HG03575 (cell line): ENCODE measurements at regions not wholly inside any gene's neighbourhood (a gene's known extent, or its start where the extent isn't known, plus 50 kb on each side); places are given as distances from the start of the nearest gene placed in this dataset.

Experiments used
- ATAC-seq: cut with Tn5 transposase; IDR thresholded peaks from one replicate; pipeline ENCODE4 v1.9.1; 2021; ENCODE audit not compliant: unreplicated experiment, insufficient number of reproducible peaks, low FRiP score; ENCODE audit errors: extremely low read depth

DNA sequence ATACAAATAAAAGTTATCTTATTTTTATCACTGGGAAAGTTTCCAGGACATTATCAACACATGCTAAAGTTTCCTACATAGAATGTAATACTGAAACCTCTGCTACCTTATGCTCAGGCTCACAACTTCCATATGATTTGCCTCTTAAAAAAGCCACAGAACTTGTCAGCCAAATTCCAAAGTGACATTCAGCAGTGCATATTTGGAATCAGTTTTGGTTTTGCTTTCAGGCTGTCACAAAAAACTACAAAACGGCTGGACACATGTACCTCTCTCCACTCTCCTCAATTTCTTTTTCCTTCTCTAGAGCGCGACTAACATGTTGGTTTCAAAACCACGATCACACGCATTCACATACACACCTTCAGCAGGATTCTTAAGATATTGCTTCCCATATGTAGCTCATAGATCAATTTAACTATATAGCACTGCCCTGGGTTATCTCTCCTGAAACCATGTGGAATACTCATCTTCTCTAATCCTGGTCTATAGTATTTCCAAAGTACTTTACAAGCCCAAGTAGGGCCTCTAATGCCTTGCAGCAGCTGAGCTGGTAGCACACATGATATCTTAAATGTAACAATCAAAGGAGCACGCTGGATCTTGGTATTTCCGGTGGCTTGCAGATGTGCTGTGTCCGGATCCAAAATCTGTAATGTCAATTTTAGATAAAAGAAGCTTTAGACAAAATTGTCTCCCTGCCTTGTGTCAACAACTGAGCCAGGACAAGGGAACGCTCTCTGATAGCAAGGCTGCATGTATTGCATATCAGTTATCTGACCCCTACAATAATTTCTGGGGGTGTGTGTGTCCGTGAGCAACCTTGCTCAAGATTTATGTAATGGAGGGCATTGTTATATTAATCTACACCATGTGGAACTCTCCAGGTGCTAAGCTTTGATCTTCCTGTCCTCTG lies 203.2 kb downstream of the DMRT2 start:
- no peak for ATAC-seq

DNA sequence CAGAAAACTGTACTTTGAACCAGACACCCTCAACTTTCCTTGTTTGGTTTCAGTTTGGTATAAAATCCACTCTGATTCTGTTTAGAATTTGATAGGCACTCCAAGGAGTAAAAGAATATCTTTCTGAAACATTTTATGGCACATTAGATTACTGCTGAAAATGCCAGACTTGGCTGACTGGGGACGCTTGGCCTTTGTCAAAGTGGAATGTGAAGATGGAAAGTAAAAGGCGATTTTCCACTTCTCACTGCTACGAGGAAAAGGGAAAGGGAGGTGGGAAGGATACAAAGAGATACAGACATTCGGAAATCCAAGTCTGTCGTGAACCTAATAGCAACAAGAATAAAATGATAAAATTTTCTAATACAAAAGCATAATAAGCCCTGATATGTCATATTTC lies 203.9 kb downstream of the DMRT2 start:
- no peak for ATAC-seq

DNA sequence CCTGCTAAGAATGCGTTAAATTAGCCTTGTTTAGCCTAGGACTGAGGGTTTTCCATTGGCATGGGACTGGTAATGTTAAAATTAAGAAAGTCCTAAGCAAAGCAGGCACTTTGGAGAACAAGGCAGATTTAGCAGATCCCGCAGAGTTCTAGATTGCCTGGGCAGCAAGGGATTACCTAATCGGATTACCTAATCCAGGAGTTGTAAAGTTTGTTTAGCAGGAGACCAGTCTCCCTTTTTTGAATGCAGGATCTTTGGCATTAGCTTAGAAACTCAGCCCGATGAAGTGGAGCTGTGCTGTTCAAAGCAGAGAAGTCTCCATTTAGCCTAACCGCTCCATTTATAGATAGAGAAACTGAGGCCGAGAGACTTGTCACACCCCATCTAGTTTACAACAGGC lies 206.0 kb downstream of the DMRT2 start:
- no peak for ATAC-seq

DNA sequence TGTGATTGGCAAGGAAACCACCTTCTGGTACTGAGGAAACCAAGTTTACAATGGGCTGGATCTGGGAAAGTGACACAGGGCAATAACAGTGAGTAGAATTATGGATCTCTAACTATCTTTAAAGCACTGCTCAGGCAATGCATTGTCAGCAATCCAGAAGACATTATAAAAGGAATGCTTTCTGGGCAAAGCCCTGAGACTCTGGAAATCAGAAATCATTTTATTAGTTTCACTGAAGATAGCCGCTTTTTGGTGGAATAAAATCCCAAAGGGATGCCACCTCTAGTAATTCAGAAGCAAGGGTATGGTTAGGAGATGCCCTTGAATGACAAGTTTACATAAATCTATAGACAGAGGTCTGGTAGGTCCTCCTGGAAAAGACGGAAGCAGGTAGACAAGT lies 211.1 kb downstream of the DMRT2 start:
- no peak for ATAC-seq

DNA sequence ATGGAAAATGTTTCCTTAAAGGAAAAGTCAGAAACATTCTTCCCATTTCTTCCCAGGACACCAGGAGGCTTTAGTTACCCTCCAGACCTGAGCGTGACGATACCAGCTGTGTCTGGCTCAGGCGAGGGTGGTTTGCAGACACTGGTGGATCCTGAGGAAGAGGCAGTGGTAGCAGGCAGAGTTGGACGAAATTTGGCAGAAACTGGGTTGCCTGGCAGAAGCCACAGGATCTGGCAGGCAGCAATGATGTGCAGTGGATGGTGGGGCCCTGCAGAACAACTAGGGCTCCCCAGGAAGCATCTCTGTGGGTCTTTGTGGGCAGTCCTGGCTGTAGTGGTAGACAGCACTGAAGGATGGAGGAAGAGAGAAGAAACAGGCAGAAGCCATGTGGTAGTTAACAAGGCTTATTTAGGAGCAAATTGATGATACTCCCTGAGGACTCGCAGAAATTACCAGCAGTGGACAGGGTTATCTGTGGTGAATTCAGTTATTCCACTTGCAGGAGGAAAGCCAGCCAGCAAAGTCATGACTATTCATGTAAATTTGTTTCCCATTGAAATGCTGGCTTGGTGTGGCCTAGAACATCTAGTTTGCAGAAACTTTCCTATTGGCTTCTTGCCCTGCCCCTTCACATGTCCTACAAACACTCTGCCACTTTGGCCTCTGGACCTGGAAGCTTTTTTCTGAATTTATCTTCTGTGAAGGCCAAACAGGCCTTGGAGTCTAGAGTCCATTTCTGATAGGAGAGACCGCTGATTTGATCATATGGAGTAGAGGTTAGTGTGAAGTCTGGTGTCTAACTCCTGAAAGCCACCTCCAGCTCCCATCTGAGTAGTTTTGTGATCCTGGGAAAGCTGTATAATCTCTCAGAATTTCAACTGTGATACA lies 212.0 kb downstream of the DMRT2 start:
- ATAC-seq = no peak

DNA sequence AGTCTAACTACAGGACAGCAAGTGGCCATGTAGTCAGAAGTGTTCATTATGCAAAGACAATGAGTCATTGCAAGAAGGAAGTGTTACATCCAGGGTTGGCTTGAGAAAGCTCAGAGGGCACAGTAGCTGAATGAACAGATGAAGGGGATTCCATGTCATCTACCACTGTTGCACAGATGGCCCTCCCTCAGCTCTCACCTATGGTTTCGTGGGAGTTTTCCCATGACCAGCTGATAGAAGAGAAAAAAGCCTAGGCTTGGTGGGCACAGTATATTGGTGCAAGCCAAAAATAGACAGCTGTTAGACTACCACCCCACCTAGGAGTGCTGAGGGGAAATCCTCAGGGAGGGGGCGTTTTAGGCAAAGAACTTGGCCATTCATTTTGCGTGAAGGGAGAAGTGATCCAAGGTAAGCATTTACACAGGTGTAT lies 217.0 kb downstream of the DMRT2 start:
- peak; percentile 81 for ATAC-seq

DNA sequence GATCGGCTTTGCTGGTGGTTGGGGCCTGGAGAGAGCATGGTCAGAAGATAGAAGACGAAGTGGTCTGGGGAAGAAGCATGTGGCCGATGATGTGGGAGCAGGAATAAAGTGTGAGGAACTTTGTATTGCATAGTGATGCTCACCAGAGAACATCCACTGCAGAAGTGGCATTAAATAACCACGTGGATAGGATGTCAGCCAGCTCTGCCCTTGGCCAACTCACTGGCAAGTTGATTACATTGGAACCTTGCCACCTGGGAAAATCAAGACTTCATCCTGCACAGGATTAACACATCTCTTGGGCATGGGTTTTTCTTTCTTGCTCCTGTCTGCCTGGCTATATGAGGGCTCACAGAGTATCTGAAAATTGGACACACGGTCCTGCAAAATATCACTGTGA lies 217.4 kb downstream of the DMRT2 start:
- ATAC-seq = no peak

DNA sequence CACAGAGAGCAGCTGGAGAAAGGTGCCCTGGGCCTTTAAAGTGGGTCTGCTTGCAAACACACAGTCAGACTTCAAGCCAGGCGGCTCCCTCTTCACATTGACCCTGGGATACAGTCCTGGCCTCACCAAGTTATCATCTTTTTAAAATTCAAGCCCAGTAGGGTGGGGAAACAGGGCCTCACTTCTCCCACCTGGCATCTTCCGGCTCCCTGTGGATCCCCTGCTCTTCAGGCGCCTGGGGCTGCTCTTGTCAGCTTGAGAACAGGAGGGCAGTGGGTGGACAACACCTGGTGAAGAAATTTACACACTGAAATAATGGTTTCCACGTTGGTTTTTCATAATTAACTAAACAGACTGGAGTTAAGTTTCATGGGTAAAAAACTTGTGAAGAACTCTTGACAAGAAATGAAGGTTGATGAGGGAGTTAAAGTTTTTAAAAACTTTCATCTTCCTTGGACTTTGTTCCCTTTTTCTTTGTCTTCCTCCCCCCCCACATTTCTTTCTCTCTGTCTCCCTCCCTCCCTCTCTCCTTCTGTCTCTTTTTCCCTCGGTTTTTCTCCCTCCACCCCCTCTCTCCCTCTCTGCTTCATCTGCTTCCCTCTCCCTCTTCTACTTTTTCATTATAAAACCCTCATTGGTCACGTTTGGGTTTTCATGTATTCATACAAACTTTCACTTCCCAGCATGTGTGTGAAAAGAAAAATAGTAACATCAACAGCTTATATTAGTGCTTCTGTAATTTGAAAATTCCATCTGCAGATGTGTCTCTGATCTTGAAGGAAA lies 219.6 kb downstream of the DMRT2 start:
- ATAC-seq = no peak

DNA sequence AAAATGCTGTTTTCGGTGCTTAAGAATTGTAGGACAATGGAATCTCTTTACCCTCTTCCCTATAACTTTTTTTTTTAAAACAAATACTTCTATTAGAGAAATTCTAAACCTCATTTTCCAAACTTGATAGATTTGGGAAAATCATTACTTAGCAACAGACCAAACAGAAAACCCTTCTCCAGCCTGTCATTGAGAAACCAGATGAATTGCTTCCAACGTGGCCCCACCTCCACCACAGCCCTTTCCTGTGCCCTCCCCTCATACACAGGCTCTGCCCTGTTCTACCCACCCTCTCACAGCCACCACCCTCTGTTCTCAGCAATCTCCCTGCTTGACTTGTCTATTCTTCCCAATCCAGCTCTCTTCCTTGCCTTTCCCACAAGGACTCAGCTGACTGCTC lies 221.2 kb downstream of the DMRT2 start:
- ATAC-seq = no peak

DNA sequence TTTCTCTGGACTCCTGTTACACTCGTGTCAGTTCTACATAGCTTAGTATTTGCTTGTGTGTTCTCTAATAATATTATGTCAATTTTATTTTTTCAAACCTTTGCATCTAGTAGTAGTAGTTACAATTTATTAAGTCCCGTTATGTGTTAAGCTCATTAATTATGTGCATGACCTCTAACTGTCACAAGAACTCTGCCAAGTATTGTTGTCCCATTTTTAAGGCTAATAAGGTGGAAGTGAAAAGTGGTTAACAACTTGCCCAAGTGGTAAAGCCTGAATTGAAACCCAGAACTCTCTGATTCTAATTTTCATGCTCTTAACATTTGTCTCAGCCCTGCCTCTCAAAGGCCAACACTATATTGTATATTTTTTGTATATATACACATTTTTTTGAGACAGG lies 221.6 kb downstream of the DMRT2 start:
- ATAC-seq = no peak

DNA sequence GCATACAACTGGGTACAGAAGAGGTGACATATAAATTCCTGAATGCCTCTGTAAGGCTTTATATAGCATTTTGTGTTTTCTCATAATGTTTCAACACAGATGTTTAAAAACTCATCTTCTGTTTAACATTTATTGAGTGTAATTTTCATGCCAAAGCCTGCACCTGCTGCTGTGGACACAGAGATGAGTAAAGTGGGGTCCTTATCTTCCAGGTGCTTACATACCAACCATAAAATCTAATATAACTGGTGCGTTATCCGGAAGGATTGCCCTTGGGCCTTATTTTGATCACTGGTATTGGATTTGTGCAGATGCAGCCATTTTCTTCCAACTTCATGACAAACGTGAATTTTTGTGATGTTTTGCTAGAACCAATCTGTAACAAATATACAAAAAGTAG lies 222.3 kb downstream of the DMRT2 start:
- ATAC-seq = no peak

DNA sequence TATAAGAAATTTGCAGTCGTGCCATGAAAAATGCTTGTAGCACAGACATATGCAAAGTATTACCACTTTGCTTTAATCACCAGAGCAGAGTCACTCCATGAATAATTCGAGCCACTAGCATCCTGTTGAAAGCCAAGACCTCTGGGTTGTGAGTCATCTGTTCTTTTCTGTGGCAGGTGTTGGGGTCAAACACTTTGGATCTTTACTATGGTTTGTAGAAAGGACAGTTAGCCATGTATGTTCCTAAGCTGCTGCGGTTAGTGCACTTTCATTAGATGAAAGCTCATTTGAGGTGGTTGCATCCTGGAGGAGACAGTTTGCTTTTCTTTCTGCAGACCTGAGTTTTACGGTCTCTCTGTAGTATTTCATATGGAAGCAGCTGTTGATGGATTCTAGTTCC lies 223.7 kb downstream of the DMRT2 start:
- ATAC-seq = no peak

DNA sequence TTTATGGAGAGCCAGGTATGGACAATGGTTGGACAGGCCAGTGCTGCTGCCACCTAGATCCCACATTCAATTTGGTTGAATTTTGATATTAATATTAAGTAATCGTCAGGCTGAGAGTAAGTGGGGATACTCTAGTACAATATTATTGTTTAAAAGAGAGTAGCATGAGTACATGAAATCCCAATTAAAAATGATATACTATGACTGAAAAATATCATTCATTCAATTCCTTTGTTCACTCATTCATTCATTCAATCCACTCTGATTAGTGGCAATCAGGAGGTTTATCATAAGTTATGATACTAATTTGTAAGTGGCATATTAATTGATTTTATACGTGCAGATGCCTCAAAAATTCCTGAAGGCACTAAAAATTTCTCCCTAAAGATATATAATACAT lies 224.2 kb downstream of the DMRT2 start:
- no peak for ATAC-seq

DNA sequence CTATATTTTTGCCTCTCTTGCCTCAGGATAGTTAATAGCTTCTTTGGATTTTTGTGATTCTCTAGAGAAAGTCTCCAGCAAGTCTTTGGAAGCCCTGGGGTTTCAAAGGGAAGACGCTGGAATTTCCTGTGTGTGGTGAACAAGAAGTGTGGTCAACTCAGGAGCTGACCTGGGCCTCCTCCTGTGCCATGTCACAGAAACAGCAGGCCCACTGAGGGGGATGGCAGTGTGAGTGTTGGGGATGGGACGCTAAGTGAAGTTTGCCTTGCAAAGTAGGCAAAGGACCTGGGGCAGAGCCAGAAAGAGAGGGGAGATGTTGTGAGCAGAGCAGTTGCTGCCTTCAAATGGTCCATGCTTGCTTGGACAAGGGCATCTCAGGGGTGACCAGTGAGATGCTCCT lies 226.3 kb downstream of the DMRT2 start:
- no peak for ATAC-seq

DNA sequence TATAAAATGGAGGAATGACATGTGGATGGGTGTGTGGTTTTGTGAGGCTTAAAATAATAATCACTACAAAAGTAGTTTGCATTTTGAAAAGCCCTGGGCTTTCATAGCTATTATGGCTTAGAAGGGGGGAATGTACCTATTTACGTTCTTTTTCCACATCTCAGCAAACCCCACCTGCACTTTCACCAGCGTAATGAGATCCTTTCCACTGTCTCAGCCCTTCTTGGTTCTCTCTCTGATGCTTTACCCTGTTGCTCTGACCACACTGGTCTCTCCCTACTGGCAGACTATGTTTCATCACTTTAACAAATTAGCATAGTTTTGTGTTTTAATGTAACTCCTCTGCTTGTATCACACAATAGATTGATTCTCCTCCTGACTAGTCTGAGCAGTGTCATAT lies 234.6 kb downstream of the DMRT2 start:
- ATAC-seq = no peak

DNA sequence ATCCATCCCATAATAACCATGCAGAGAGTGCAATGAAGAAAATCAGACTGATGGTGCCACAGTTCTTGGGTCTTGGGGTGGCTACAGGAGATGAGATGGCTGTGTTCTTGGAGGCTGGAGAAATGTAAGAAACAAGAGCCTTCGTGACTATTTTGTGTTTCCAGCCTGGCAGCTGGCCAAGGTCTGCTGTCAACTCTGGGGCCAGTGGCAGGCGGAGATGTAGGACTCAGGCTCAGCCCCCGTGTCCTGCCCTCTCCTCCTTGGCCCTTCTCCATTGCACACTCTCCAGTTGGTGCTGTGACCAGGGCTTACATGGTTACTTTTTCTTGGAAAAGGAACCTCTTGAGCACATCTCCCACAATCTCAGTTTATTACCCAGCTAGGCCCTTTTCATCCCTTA lies 235.4 kb downstream of the DMRT2 start:
- no peak for ATAC-seq

DNA sequence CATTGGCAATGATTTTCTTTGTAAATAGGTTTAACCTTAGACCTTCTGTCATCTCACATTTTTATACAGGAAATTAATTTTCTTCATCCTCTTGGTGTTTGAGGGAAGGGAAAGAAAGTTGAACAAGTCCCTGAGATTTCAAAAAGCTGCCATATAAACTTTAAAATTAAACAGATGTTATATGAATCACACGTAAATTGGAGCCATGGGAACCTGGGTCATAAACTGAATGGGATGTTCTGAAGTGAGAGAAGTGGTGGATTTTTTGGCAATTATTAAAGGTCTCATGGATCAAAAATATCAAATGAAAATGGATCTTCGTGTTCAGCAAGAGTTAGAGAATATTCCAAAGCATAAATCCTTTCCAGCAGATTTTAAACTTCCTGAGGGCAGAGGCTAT lies 242.2 kb downstream of the DMRT2 start:
- no peak for ATAC-seq

DNA sequence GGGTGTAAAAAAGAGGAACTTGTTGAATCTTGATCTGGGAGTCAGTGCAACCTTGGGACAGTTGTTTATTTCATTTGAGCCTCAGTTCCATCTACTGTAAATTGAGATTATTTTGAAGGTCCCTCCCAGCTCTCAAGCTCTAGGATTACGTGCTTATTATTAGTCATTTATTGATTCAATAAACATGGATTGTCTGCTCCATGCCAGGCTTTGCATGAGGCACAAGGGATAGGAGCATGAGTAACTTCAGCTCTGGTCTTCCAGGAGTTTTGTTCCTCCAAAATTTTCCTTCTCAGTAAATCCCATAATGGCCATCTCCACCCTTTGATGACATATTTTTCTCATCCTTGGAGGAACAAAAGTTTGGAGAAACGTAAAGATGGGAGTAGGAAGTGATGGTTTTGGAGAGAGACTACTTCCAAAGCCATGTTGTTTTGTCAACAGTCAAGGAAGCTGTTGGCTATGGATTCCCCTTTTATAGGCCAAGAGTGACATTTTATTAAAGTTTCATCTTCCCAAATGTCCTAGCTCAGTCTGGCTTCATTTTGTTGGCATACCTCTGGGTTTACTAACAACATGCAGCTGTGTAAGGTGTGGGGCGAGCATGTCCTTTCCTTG lies 244.6 kb downstream of the DMRT2 start:
- no peak for ATAC-seq

DNA sequence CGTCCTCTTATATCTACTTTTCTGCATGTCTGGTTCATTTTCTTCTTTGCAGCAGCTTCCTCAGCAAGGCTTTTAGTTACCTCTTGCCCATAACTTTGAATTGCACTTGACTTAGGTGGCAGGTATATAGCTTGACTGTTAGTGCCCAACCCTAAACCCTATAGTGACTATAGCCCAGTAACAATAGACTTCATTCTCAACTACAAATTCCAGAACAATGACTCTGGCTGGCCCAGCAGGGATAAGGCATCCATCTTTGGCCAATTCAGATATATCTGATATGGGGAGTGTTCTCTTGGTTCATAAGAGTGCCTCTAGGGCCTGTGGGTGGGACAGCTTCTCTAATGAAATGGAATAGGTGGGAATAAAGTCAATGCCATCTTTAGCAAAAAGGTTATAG lies 246.2 kb downstream of the DMRT2 start:
- no peak for ATAC-seq
